Stimulated activated CD8-positive, alpha-beta memory T cell treated with anti-CD3 and anti-CD28 coated beads, Interleukin-15, amount 100 ng/mL, for 1 hour (primary cell): ENCODE measurements at regions not wholly inside any gene's neighbourhood (a gene's known extent, or its start where the extent isn't known, plus 50 kb on each side); places are given as distances from the start of the nearest gene placed in this dataset.
"Not testable (repeated sequence)": the region's sequence is repeated elsewhere in the genome, so short reads cannot be mapped to it uniquely, and the experiment has no call there.

Experiments
- DNase-seq: peaks from one replicate; pipeline ENCODE4 v3.0.0-alpha.2; 2020; ENCODE audit warnings: low read depth

DNA sequence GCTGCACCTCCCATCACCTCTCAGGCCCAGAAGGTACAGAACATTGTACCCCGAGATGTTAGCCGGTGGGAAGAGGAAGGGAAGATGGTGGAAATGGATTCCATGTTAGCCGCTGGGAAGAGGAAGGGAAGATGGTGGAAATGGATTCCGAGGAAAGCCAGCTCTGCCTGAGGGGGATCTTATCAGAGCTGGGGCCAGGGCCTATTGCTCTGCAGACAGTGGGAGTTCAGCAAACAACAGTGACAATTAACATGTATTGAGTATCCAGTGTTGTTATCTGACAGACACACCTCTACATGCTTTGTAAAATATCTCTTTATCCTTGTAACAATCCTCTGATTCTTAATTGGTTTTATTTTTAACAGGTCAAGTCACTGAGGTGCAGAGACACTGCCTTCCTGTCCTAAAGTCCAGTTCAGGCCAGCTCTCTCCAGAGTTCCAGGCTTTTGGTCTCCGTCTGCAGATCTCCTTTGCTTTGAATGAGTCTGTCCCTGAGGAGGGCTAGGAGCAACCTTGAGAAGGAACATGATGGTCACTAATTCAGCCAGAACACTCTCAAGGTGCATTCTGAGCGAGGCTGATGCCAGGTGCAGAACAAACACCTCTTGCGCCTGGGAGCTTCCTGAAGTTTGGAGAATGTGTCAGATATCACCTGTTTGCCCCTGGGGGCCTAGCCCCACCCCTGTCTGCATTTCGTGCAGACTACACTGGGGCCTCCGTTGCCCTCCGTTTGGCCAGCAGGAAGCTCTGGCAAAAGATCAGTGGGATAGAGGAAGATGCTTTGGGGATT is 82.4 kb upstream of the PODXL start:
- no peak for DNase-seq

DNA sequence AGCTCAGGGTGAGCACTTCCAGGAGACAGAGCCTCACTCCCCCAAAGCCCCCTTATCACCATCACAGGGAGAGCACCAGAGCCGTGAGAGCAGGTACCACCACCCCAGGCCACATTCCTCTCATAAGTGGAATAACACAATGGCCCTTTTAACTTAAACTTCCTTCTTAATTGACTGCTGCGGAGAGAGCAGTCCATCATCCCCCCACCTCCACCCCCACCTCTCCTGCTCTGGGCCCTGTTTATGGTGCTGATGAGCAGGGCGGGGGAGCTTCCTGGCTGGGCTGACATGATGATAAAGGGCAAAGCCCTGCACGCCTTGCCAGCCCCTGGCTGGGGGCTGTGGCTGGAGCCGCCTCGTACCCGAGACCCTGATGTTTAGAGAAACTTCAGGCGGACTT is 81.4 kb upstream of the PODXL start:
- no peak for DNase-seq

DNA sequence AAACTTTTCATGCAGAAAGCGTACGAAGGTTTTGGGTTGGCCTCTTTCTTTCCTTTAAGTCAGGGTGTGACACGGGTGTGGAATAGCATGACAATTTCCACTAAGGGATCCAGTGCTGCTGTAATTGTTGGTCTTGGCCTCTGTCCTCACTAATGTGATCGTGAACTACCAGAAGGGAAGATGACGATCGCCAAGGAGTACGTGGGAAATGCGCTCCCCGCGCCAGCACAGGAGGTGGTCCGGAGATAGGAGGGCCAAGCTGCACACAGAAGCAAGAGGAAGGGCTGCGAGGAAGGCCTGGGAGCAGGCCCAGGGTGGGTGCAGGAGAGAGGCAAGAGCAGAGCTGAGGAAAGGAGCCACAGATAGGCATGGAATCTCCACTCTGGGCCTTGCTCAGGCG is 79.7 kb upstream of the PODXL start:
- no peak for DNase-seq

DNA sequence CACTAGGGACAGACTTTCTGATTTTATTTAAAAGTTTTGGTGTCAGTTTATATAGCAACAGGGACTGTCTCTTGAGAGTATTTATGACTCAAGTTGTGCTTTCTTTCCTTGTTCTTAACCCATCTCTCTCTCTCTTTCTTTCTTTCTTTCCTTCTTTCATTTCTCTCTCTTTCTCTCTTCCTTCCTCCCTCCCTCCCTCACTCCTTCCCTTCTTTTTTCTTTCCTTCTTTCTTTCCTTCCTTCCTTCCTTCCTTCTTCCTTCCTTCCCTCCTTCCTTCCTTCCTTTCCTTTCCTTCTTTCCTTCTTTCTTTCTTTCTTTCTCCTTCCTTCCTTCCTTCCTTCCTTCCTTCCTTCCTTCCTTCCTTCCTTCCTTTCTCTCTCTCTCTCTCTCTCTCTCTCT is 77.8 kb upstream of the PODXL start:
- DNase-seq = not testable (repeated sequence)

DNA sequence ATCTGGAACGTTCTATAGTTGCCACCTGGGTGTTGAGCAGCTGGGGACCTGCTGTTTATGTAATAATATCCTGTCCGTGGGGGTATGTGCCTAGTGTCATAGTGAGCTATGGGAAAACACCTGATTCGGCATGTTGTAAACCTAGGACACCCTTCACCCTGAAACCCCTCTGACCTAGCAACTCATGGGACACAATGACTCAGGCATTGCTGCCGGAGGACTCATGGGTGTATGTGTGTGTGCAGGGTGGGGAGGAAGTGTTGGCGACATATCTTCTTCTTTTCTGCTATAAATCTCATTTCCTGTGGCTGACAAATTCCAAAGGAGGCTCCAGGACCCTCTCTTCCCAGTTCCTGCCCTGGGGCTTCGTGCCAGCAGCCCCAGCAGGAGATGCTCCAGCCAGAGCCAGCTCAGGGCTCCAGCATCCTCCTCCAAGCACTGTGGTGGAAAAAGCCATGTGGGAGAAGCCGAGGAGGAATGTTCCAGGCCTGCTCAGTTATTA is 77.0 kb upstream of the PODXL start:
- DNase-seq = no peak

DNA sequence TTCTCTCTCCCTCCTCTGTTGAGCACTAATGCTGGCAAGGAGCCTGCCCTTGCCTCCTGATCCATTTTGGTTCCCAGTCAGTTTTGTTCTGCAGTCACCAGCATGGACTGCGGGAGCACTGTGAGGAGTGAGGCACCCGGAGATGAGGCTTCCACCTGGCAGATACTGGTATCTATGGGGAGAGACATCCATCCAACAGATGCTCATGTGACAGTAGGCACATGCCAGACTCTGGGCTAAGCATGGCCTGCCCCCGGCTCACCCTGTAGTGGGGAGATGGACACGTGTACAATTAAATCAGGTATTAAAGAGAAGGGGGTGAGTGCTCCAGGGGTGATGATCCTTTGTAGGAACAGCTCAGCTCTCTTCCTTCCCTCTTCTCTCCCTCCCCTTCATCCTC is 74.0 kb upstream of the PODXL start:
- DNase-seq = no peak

DNA sequence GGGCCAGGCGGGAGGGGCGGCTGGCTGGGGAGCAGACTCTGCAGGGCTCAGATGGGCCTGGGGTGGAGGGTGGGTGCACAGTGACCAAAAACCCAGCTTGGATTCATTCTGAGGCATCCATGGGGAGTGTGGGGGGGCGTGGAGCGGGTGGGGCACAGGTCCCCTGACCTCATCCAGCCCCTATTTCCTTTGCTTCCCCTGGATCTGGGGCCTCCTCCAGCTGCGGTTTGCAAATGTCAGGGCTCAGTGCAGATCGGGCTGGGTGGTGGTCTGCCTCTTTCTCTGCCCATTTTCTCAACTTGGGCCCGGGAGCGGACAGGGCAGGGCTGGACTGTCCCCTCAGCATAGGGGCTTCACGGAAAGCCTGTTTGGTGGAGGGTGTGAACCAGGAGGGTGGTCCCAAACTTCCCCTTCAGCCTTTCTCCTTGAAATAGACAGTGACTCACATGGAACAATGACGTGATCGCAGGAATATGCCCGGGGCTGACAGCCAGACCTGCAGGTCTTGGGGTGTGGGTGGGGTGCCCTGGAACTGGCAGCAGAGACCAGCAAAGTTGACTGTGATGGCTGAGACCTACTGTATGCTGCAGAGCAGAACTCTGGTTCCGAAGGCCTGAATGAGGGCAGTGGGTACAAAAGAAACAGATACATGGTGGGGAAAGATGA is 72.9 kb upstream of the PODXL start:
- DNase-seq = no peak

DNA sequence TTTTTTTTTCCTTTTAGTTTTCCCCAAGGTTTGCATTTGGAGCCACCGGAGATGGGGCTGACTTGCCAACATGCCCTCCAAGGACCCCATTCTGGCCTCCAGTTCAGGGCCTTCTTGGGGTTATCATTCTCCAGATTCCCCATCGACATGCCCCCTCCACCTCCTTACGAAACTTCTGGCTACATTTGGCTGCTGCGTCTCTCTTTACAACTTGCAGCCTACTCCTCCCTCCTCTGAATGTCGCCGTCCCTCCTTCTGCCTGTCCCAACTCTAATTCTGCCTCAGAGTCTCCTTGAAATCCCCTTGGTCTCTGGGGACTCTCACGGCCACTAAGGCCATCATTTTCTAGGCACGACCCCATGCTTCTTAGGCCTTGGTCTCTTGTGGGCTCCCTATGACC is 72.2 kb upstream of the PODXL start:
- DNase-seq = no peak

DNA sequence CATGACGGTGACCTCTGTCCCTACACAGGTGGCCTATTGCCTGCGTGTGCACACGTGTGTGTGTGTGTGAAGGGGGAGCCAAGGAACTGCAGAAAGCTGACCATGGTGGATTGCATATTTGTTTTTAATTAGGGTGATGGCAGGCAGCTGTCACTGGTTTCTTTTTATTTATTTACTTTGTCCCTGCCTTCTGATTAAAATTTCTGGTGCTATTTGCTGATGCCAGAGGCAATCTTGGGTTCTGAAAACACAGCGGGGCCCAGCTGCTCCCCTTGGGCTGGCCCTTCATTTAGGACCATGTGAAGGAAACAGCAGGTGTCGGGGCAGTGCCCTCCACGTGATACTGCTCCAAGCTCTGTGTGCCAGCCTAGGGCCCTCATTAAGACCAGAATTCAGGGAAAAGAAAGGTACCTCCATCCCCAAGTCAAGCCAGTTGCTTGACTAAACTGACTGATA is 71.3 kb upstream of the PODXL start:
- DNase-seq = no peak

DNA sequence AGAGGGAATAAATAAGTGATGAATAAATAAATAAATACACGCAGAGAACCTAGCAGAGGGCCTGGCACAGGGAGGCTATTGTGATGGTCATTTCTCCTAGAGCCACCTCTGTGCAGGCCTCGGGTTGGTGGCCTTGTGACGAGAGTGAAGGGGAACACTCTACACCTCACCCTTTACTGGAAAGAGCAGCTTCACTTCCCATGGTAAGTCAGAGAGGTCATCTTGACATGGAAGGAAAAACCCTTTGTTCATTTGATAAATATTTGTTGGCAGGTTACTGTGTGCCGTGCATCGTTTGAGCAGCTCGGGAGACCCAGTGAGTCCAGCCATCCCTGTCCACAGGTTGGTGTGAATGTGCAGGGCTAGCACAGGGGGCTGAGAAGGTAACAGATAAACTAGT is 70.2 kb upstream of the PODXL start:
- no peak for DNase-seq

DNA sequence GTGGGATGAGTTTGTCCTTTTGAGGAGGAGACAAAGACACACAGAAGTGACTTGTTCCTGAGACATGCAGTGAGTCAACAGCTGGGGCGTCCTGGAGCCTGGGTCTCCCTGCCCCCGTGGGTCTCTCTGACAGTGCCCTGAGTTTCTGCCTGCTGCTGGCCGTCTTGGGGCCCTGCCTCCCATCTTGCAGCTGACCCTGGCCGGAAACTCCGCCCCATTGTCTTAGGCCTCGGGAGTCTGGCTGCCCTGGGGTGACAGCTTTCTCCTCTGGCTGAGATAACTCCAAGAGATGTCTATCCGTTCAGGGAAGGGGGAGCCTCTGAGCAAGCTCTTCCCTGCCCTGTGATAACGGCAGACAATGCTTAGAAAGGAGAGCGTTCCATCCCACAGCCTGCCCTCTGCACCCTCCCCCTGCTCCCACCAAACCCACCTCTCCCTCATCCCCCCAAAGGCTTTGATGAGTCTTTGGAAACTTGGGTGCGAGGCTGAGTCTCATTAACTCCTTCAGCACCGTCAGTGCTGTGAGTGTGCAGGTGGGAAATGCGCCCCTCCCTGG is 69.5 kb upstream of the PODXL start:
- DNase-seq = no peak

DNA sequence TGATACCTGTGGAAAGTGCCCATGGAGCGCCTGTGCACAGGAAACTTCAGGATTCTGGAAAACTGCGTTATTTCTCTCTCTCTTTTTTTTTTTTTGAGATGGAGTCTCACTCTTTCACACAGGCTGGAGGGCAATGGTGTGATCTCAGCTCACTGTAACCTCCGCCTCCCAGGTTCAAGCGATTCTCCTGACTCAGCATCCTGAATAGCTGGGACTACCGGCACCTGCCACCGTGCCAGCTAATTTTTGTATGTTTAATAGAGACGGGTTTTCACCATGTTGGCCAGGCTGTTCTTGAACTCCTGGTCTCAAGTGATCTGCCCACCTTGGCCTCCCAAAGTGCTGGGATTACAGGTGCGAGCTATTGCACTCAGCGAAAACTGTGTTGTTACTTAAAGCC is 68.9 kb upstream of the PODXL start:
- not testable (repeated sequence) for DNase-seq

DNA sequence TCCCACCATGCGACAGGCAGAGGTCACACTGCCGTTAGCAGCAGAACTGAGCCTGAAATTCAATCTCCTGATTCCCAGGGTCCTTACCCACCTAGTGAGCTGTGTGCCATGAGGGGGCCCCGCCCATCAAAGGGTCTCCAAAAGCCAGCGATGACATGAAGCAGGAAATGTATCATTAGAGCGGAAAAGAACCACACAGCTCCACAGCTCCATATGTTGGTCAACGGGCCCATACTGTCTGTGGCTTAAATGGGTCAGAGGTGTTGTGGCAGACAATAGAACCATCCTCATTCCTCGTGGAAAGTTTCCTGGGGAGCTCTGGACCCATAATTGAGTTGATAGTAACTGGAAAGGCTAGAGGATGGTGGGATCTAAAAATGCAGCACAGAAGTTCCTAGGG is 68.1 kb upstream of the PODXL start:
- DNase-seq = no peak

DNA sequence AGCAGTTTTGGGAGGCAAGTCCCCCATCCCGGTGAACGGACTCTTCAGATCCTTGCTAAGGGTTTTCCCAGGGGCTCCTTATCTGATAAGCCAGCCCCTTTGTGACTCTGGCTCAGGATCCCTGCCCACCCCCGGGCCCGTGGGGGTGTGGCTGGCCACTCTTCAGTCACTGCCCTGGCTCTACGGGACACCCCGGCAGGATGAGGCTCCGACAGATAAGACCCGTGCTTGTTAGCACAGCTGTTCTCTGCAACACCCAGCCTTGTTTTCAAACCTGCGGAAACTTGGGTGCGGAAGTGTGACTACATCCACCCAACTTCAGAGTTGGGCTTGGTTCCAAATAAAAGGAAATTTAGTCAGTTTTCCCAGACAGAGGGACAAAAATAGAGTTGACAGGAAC is 66.7 kb upstream of the PODXL start:
- DNase-seq = no peak

DNA sequence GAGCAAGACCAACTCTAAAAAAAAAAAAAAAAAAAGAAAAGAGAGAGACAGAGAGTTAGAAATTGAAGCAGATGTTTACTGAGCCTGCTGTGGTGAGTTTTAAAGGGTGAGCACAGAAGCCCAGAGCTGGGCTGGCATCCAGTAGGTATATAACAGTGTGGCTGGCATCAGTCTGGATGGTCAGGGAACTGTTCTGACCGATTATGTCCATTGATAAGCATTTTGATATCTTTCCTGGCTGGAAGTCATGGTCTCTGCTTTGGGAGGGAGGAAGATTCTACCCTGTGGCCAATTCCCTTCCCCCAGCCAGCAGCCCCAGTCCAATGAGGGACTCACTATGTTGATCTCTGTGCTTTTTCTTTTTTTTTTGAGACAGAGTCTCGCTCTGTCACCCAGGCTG is 65.2 kb upstream of the PODXL start:
- DNase-seq = no peak

DNA sequence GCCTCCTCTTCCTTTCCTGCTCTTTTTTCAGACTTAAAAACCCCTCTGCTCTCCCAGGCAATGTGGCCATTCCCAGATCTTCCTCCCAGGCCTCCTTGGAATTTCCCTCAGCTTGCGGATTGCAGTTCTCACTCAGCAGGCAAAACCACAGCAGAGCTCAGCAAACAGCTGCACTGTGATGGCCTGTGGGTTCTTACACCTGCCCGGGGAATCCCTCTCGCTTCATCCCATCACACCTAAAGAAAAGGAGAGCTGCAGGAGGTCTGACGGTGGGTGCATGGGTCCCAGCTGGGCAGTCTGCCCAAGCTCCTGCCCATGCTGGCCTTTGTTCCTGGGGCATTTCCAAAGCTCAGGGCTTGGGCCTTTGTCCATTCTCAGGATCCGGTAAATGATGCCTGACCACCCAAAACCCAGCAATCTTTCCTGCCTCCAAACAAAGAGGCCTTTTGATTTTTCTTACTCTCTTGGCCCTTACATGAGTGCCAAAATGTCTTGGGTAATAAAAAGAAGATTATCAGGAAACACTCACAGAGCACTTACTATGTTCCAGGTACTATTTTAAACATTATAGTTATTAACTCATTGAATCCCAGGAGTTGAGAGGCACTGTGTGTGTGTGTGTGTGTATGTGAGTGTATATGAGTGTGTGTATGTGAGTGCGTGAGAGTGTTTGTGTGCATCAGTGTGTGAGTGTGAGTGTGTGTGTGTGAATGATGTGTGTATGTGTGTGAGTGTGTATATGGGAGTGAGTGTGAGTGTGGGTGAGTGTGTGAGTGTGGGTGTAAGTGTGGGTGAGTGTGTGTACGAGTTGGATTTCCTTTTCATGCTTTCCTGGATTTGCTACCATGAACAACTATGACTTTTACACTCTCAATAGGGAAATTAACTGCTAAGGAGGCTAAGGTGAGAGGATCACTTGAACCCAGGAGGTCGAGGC is 64.5 kb upstream of the PODXL start:
- DNase-seq = no peak

DNA sequence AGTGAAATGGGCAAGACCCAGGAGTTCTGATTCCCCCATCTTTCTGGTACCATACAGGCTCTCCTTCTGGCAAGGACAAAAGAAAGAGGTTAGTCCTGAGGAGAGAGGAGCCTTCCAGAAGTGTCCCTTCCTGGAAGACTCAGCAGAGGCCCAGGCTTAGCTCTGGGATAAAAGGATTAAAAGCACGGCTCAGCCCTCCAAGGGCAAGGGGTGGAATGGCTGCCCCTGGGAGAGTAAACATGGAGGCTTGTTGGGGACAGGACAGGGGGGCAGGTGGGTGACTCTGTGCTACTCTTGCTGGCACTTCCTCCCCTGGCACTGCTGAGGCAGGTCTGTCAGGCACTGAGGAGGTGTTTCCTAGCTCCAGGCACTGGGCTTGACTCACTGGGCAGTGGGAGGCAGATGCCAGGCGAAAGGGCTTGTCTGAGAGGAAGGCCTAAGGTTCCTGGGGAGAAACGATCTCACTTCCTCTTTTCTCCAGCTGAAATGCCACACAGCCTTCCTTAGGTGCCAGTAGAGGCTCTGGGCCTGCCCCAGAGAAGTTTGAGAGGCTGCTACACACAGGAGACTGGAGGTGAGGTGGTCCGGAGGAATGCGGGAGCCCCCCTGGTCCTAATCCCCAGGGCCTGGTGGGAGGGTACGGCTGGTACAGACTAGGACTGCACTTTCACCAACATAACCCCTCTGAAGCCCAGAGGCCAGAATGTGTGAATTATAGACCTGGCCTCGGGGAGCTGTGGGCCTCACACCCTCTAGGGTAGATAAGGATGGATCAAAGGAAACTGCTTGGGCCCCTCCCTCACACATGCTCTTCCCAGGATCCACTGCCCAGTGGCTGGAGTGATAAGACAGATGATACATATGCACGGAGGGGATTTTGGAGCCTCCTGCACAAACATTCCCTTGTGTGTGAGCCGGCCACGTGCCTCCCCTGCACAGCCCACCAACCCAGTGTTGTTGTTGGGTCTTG is 63.2 kb upstream of the PODXL start:
- no peak for DNase-seq

DNA sequence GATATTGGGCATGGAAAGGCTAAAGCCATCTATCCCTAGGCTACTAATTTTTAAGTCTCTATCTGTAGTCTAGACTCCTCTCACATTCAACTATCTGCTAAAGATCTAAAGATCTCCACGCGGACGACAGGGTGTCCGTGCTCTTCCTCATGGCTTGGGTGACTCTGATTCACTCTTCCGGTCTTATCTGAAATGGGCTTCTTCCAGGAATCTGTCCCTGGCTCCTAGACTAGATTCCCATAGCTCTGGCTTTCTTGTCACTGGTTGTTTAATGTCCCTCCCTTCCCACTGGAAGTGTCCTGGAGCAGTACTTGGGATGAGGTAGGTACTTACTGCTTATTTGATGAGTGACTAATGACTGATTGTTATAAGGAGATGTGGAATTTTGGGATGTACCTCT is 62.0 kb upstream of the PODXL start:
- no peak for DNase-seq

DNA sequence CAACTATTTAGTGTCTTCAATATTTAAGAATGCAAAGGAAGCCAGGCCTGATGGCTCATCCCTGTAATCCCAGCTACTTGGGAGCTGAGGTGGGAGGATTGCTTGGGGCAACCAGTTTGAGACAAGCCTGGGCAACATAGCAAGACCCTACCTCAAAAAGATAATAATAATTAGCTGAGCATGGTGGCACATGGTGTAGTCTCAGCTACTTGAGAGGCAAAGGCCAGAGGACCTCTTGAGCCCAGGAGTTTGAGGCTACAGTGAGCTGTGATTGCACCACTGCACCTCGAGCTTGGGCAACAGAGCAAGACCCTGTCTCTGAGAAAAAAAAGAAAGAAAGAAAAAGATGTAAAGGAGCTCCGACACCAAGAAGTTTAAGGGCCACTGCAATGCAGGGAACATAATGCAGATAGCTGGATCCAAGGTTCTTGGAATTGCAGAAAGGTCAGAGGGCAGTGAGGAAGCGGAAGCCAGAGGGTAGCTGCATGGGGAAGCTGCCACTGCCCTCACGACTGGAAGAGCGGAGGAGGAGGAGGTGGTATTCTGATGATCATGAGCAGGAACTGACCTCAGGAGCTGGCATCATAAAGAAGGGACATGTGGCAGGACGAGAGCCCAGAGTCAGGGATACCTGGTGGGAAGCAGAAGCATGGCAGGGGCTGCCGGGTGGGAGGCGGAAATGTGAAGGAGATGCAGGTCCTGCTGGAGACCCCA is 60.2 kb upstream of the PODXL start:
- no peak for DNase-seq

DNA sequence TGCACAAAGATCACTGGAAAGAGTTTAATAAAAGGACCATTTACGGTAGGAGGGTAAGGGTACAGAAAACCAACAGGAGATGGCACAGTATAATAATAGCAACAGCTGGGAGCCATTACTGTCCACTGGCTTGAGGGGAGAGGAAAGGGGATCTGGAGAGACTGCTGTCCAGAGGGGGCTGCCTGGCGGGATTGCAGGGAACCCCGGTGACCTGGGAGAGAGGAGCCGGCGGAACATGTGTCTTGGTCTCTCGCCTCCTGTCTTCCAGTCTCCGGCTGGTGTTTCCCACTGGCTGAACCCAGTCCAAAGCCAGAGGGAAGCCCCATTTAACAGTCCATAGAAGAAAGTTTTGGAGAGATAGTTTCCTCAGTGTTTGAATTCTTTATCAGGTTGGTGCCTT is 57.5 kb upstream of the PODXL start:
- DNase-seq = no peak
